PFSK-1 (cell line): ENCODE measurements at regions not wholly inside any gene's neighbourhood (a gene's known extent, or its start where the extent isn't known, plus 50 kb on each side); places are given as distances from the start of the nearest gene placed in this dataset.

ENCODE experiments used
- FOXP2 ChIP-seq: optimal IDR thresholded peaks from 2 replicates; pipeline ENCODE3; 2011; ENCODE audit warnings: borderline replicate concordance, control low read depth, inconsistent platforms; ENCODE audit not compliant: insufficient read depth; ENCODE audit errors: extremely low read length, extremely low read depth
- POLR2AphosphoS5 ChIP-seq: IDR thresholded peaks from 2 replicates; pipeline ENCODE4 v1.6.1; 2012; ENCODE audit warnings: low read depth, mild to moderate bottlenecking, control low read depth, low read length, moderate library complexity
- REST ChIP-seq, 2 experiments: IDR thresholded peaks; 2 replicates each; pipeline versions ENCODE4 v1.6.1 to v1.8.0; 2011 to 2012; ENCODE audit warnings: low read depth in 2 of 2, low read length in 2 of 2, control low read depth in 1 of 2, inconsistent platforms in 1 of 2, mild to moderate bottlenecking in 1 of 2, moderate library complexity in 1 of 2; ENCODE audit not compliant: insufficient read depth in 1 of 2
- SIN3A ChIP-seq: IDR thresholded peaks from 2 replicates; pipeline ENCODE4 v1.6.1; 2012; ENCODE audit warnings: mild to moderate bottlenecking, low read length, moderate library complexity, borderline replicate concordance; ENCODE audit not compliant: insufficient read depth
- TAF1 ChIP-seq: IDR thresholded peaks from 2 replicates; pipeline ENCODE4 v1.6.1; 2012; ENCODE audit warnings: low read length, control low read depth, borderline replicate concordance; ENCODE audit not compliant: insufficient read depth

- TF ChIP-seq FOXP2, result no peak
- TF ChIP-seq POLR2AphosphoS5, result no peak
- no peak for TF ChIP-seq TAF1
- no peak for TF ChIP-seq SIN3A
- TF ChIP-seq REST (IDR thresholded peaks at IDR 0.05; ENCODE audit: insufficient read depth in 1 of 2, low read depth in 2 of 2, low read length in 2 of 2), result no peak
Measured at GRCh38 chr1:81635816-81636215, 164.9 kb upstream of the ADGRL2 start.

- TF ChIP-seq POLR2AphosphoS5 (no peak), SIN3A (no peak), TAF1 (no peak), REST (IDR thresholded peaks at IDR 0.05; ENCODE audit: insufficient read depth in 1 of 2, low read depth in 2 of 2, low read length in 2 of 2) (no peak), FOXP2 (no peak)
Measured at GRCh38 chr1:81634294-81634693, 166.4 kb upstream of the ADGRL2 start.

GRCh38 chr1:81619156-81619555, 181.6 kb upstream of the ADGRL2 start:
- TF ChIP-seq REST (IDR thresholded peaks at IDR 0.05; ENCODE audit: insufficient read depth in 1 of 2, low read depth in 2 of 2, low read length in 2 of 2), result no peak
- no peak for TF ChIP-seq FOXP2
- TF ChIP-seq POLR2AphosphoS5, result no peak
- no peak for TF ChIP-seq TAF1
- no peak for TF ChIP-seq SIN3A

GRCh38 chr1:81618376-81618775, 182.4 kb upstream of the ADGRL2 start:
- TF ChIP-seq POLR2AphosphoS5 (no peak), FOXP2 (no peak), TAF1 (no peak), SIN3A (no peak), REST (IDR thresholded peaks at IDR 0.05; ENCODE audit: insufficient read depth in 1 of 2, low read depth in 2 of 2, low read length in 2 of 2) (no peak)
